ENCODE measurements at regions not wholly inside any gene's neighbourhood (a gene's known extent, or its start where the extent isn't known, plus 50 kb on each side); places are given as distances from the start of the nearest gene placed in this dataset.

GRCh38 chr5:2690293-2690692, 61.2 kb downstream of the IRX2 start:
- ChIA-PET CTCF (no interaction called here), RAD21 (ENCODE audit: low non-redundant PET in 1 of 2, low total read pairs in 2 of 2, uncharacterized antibody in 2 of 2, unreplicated experiment in 2 of 2) (no interaction called here), POLR2A (no interaction called here)
- intact Hi-C loops (cut with micrococcal nuclease): no loop called here
- no TSS peak for BruUV-seq (replicated peaks)
- Histone ChIP-seq H3K4me3 (replicated peaks in 1 of 2; ENCODE audit: low read depth in 1 of 2, low read length in 2 of 2) (no peak overlapping the region), H2AFZ (ENCODE audit: low read depth, low read length, poor library complexity, severe bottlenecking) (no peak overlapping the region), H3K27ac (ENCODE audit: low read depth, low read length) (no peak overlapping the region), H4K20me1 (ENCODE audit: insufficient read depth) (no peaks in the 10 kb centered on the region), H3K9ac (ENCODE audit: low read length) (no peak overlapping the region), H3K9me3 (ENCODE audit: control insufficient read depth in 1 of 2, insufficient read depth in 1 of 2, low read depth in 1 of 2, low read length in 2 of 2) (peaks cover 11 to 21% of the 10 kb centered on the region in 2 experiments; a peak in 2 of 4 replicates), H3K27me3 (ENCODE audit: insufficient read depth, low read length) (no peaks in the 10 kb centered on the region), H3K79me2 (ENCODE audit: insufficient read depth, low read length) (no peaks in the 10 kb centered on the region), H3K36me3 (ENCODE audit: control insufficient read depth in 1 of 2, insufficient read depth in 2 of 2, low read length in 2 of 2) (no peaks in the 10 kb centered on the region), H3K9me2 (ENCODE audit: insufficient read depth) (no peaks in the 10 kb centered on the region), H3K4me1 (ENCODE audit: control insufficient read depth in 1 of 2, insufficient read depth in 2 of 2, low read length in 2 of 2) (no peaks in the 10 kb centered on the region), H3K4me2 (ENCODE audit: low read length) (no peak overlapping the region)
- TF ChIP-seq EGR1 (IDR thresholded peaks at IDR 0.05; ENCODE audit: low read depth) (no peak), SP1 (IDR thresholded peaks at IDR 0.05; ENCODE audit: low read depth) (no peak), ZFX (IDR thresholded peaks at IDR 0.05) (no peak), POLR2A (IDR thresholded peaks at IDR 0.05; ENCODE audit: borderline replicate concordance, extremely low read depth, insufficient read depth, insufficient read length) (no peak), RAD21 (IDR thresholded peaks at IDR 0.05; ENCODE audit: low read depth) (no peak), YY1 (IDR thresholded peaks at IDR 0.05; ENCODE audit: extremely low read depth, insufficient replicate concordance, low read depth, low read length) (no peak), FOSL1 (IDR thresholded peaks at IDR 0.05; ENCODE audit: low read depth) (no peak), ZNF274 (IDR thresholded peaks at IDR 0.05; ENCODE audit: low read depth, low read length) (no peak), CEBPB (IDR thresholded peaks at IDR 0.05; ENCODE audit: low read depth) (no peak), CBX3 (IDR thresholded peaks at IDR 0.05; ENCODE audit: low read depth) (no peak), SIN3A (IDR thresholded peaks at IDR 0.05; ENCODE audit: low read depth) (no peak), EZH2 (IDR thresholded peaks at IDR 0.05) (no peak), TCF7L2 (IDR thresholded peaks at IDR 0.05; ENCODE audit: borderline replicate concordance, extremely low read depth, insufficient read depth, insufficient read length) (no peak)
- TF ChIP-seq, protein P1, sequence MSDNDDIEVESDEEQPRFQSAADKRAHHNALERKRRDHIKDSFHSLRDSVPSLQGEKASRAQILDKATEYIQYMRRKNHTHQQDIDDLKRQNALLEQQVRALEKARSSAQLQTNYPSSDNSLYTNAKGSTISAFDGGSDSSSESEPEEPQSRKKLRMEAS (IDR thresholded peaks at IDR 0.05): no peak
- ATAC-seq (no peak), DNase-seq (ENCODE audit: low read depth, low spot score) (no peak)

GRCh38 chr5:2688586-2688985, 62.9 kb downstream of the IRX2 start:
- H3K4me2 ChIP-seq (ENCODE audit: low read length): no peak overlapping the region
- CTCF ChIA-PET: no interaction called here
- RAD21 ChIA-PET (ENCODE audit: low non-redundant PET in 1 of 2, low total read pairs in 2 of 2, uncharacterized antibody in 2 of 2, unreplicated experiment in 2 of 2): no interaction called here
- H3K4me3 ChIP-seq (replicated peaks in 1 of 2; ENCODE audit: low read depth in 1 of 2, low read length in 2 of 2): no peak overlapping the region
- H3K27ac ChIP-seq (ENCODE audit: low read depth, low read length): no peak overlapping the region
- intact Hi-C loops (cut with micrococcal nuclease): no loop called here
- no peaks in the 10 kb centered on the region for H3K36me3 ChIP-seq (ENCODE audit: control insufficient read depth in 1 of 2, insufficient read depth in 2 of 2, low read length in 2 of 2)
- H3K9me3 ChIP-seq (ENCODE audit: control insufficient read depth in 1 of 2, insufficient read depth in 1 of 2, low read depth in 1 of 2, low read length in 2 of 2): peaks cover 11 to 20% of the 10 kb centered on the region in 2 experiments; a peak in 2 of 4 replicates
- H3K9ac ChIP-seq (ENCODE audit: low read length): no peak overlapping the region
- no peaks in the 10 kb centered on the region for H4K20me1 ChIP-seq (ENCODE audit: insufficient read depth)
- no peaks in the 10 kb centered on the region for H3K27me3 ChIP-seq (ENCODE audit: insufficient read depth, low read length)
- H3K9me2 ChIP-seq (ENCODE audit: insufficient read depth): no peaks in the 10 kb centered on the region
- POLR2A ChIA-PET: no interaction called here
- H3K79me2 ChIP-seq (ENCODE audit: insufficient read depth, low read length): no peaks in the 10 kb centered on the region
- ATAC-seq: no peak
- BruUV-seq (replicated peaks): no TSS peak
- no peak for DNase-seq (ENCODE audit: low read depth, low spot score)
- H3K4me1 ChIP-seq (ENCODE audit: control insufficient read depth in 1 of 2, insufficient read depth in 2 of 2, low read length in 2 of 2): no peaks in the 10 kb centered on the region
- H2AFZ ChIP-seq (ENCODE audit: low read depth, low read length, poor library complexity, severe bottlenecking): no peak overlapping the region
- TF ChIP-seq ZFX (IDR thresholded peaks at IDR 0.05) (no peak), YY1 (IDR thresholded peaks at IDR 0.05; ENCODE audit: extremely low read depth, insufficient replicate concordance, low read depth, low read length) (no peak), CBX3 (IDR thresholded peaks at IDR 0.05; ENCODE audit: low read depth) (no peak), FOSL1 (IDR thresholded peaks at IDR 0.05; ENCODE audit: low read depth) (no peak), JUND (IDR thresholded peaks at IDR 0.05) (no peak), SP1 (IDR thresholded peaks at IDR 0.05; ENCODE audit: low read depth) (no peak), SIN3A (IDR thresholded peaks at IDR 0.05; ENCODE audit: low read depth) (no peak), EGR1 (IDR thresholded peaks at IDR 0.05; ENCODE audit: low read depth) (no peak), POLR2AphosphoS5 (IDR thresholded peaks at IDR 0.05; ENCODE audit: low read depth, low read length) (no peak), ATF3 (IDR thresholded peaks at IDR 0.05) (no peak), RAD21 (IDR thresholded peaks at IDR 0.05; ENCODE audit: low read depth) (no peak)
- TF ChIP-seq, protein P2, sequence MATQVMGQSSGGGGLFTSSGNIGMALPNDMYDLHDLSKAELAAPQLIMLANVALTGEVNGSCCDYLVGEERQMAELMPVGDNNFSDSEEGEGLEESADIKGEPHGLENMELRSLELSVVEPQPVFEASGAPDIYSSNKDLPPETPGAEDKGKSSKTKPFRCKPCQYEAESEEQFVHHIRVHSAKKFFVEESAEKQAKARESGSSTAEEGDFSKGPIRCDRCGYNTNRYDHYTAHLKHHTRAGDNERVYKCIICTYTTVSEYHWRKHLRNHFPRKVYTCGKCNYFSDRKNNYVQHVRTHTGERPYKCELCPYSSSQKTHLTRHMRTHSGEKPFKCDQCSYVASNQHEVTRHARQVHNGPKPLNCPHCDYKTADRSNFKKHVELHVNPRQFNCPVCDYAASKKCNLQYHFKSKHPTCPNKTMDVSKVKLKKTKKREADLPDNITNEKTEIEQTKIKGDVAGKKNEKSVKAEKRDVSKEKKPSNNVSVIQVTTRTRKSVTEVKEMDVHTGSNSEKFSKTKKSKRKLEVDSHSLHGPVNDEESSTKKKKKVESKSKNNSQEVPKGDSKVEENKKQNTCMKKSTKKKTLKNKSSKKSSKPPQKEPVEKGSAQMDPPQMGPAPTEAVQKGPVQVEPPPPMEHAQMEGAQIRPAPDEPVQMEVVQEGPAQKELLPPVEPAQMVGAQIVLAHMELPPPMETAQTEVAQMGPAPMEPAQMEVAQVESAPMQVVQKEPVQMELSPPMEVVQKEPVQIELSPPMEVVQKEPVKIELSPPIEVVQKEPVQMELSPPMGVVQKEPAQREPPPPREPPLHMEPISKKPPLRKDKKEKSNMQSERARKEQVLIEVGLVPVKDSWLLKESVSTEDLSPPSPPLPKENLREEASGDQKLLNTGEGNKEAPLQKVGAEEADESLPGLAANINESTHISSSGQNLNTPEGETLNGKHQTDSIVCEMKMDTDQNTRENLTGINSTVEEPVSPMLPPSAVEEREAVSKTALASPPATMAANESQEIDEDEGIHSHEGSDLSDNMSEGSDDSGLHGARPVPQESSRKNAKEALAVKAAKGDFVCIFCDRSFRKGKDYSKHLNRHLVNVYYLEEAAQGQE (IDR thresholded peaks at IDR 0.05; ENCODE audit: low read depth): no peak

Data from HCT116 (cell line).